Neural progenitor cell (in vitro differentiated cells): ENCODE measurements at regions not wholly inside any gene's neighbourhood (a gene's known extent, or its start where the extent isn't known, plus 50 kb on each side); places are given as distances from the start of the nearest gene placed in this dataset.

Source experiments
- CTCF ChIP-seq: fragments of 200-600 bp; sonication (generic); IDR thresholded peaks from 2 replicates; pipeline ENCODE4 v1.5.1; 2017; ENCODE audit warnings: antibody characterized with exemption, mild to moderate bottlenecking
- EZH2 ChIP-seq: fragments of 200-600 bp; sonication (generic); IDR thresholded peaks from 2 replicates; pipeline ENCODE4 v1.6.1; 2017; ENCODE audit warnings: antibody characterized with exemption, mild to moderate bottlenecking, moderate library complexity

- TF ChIP-seq CTCF: no peak
- no peak for TF ChIP-seq EZH2
These were observed 207.0 kb upstream of the ATP10A start for GRCh38 chr15:26070095-26070532.
